Dermis blood vessel endothelial cell (primary cell): ENCODE measurements at regions not wholly inside any gene's neighbourhood (a gene's known extent, or its start where the extent isn't known, plus 50 kb on each side); places are given as distances from the start of the nearest gene placed in this dataset.
"Not testable (repeated sequence)": the region's sequence is repeated elsewhere in the genome, so short reads cannot be mapped to it uniquely, and the experiment has no call there.

Experiments
- DNase-seq: peaks from one replicate; pipeline ENCODE4 v3.0.0; 2010

GRCh38 chr4:10808591-10808990 is 124.0 kb upstream of the CLNK start:
- no peak for DNase-seq

- DNase-seq = no peak
These were observed 122.5 kb upstream of the CLNK start for GRCh38 chr4:10806953-10807645.

DNA sequence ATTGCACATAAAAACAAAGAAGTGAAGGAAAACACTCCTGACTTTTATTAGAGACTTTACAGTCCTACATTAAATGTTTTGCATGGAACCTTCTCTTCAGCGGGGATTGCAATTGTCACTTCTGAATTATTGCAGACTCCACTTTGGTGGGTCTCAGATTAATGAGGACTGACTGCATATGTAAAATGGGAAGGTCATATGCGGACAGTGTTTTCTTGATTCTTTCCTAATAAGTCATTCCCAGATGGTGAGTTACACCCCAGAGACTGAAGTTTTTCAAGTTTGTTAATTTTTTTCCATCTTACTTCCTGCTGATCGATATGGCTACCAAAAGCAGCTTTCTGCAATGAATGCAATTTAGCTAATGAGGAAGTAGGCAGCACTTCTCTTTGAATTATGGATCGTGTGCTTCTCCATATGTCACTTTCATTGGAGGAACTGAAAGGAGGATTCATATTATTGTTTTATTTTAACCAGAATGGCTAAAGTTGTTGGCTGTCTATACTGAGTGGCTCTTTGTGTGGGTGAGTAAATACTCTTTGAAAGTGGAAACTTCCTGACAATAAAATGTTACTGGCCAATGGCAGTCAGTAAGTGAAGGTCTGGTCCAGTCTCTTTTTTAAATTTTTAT is 119.3 kb upstream of the CLNK start:
- no peak for DNase-seq

- DNase-seq = no peak
These were observed 102.8 kb upstream of the CLNK start for GRCh38 chr4:10787365-10787764.

GRCh38 chr4:10784621-10785020 is 100.1 kb upstream of the CLNK start:
- no peak for DNase-seq

GRCh38 chr4:10783351-10783750 is 98.8 kb upstream of the CLNK start:
- DNase-seq = peak; percentile 51

DNA sequence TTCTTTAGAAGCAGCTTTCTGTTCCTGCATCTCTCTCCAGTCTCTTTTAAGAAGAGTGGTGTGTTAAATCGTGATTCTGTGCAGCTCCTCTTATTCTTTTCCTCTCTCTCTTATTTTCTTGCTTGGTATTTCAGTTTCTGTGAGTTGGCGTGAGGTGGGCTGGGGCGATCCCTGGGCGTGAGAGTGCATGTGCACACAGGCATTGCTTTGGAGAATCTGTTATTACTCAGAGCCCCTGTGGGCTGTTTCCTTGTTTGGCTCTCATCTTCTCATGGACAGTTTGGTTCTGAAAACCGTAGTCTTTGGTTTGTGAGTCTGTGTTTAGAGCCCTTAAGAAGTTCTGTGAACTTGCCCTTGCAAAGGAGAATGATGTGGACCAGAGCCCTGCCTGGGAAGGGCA is 97.2 kb upstream of the CLNK start:
- no peak for DNase-seq

DNA sequence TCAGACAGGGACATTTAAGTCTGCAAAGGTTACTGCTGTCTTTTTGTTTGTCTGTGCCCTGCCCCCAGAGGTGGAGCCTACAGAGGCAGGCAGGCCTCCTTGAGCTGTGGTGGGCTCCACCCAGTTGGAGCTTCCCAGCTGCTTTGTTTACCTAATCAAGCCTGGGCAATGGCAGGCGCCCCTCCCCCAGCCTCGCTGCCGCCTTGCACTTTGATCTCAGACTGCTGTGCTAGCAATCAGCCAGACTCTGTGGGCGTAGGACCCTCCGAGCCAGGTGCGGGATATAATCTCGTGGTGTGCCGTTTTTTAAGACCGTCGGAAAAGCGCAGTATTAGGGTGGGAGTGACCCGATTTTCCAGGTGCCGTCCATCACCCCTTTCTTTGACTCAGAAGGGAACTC is 96.2 kb upstream of the CLNK start:
- DNase-seq = not testable (repeated sequence)

- DNase-seq = not testable (repeated sequence)
These were observed 90.6 kb upstream of the CLNK start for GRCh38 chr4:10775132-10775531.

- no peak for DNase-seq
These were observed 89.1 kb upstream of the CLNK start for GRCh38 chr4:10773656-10774055.

DNA sequence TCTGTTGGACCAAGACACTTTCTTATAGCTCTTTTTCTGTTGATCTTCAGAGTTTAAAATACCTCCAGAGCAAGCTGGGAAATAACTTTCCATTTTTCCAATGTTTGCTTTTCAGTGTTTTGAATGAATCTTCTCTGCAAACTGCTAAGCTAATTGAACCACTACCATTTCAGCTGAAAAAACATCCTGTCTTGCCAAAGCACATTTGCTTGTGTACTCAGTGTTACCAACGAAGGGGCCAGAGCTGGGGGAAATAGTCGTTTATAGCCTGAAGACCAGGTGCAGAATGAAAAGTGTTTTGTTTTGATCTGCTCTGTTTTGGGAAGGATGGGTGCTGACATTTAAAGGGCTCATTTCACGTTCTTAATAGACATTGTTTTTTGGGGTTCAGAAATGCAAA is 88.4 kb upstream of the CLNK start:
- peak; percentile 30 for DNase-seq

DNA sequence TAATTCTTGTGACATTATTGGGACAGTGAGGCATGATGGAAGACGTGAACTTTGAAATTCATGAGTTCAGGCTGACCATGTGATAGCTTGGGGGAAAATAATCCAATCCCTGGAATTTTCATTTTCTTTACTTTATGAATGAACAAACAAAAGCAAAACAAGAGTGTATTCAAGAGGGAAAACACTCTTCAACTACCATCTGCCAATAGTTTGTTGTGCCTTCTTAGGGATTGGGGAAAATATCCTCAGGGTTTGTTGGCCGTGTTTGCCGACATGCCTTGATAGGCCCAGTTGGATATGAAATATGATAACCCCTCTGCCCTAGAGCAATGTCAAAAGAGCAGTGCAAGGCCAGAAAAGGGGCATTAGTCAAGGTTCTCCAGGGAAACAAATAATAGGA is 80.8 kb upstream of the CLNK start:
- no peak for DNase-seq

GRCh38 chr4:10762561-10762960 is 78.0 kb upstream of the CLNK start:
- DNase-seq = peak; percentile 9

DNA sequence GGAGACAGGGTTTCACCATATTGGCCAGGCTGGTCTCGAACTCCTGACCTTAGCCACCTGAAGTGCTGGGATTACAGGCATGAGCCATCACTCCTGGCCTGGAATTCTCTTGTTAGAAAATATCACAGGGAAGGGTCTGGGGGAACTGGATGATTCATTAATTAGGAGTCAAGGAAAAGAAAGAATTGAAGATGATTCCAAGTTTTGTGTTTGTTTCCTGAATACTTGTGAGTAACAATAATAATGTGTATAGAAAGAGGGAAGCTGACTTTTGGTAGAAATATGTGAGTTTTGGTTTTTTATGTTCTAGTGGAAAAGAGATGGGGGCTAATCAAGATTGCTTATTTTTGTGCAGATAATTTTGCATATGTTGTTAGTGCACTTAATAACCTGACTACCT is 77.3 kb upstream of the CLNK start:
- DNase-seq = no peak

DNA sequence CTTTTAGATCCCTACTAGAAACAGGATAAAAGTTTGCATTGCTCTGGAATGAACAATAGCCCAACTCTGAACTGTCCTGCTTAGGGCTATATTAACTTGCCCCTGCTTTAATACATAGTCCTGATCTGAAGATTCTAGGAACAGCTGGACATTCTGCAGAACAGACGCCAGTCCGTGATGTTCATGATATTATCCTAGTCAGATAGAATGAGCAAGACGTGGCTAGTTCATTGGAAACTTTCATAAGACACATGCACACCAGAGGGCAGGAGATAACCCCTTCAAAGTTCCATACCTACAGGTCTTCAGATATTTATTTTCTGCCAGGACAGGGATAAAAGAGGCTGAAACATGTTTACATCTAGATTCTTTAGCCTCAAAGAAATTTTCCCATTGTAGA is 75.5 kb upstream of the CLNK start:
- DNase-seq = no peak

GRCh38 chr4:10758906-10759305 is 74.3 kb upstream of the CLNK start:
- no peak for DNase-seq

DNA sequence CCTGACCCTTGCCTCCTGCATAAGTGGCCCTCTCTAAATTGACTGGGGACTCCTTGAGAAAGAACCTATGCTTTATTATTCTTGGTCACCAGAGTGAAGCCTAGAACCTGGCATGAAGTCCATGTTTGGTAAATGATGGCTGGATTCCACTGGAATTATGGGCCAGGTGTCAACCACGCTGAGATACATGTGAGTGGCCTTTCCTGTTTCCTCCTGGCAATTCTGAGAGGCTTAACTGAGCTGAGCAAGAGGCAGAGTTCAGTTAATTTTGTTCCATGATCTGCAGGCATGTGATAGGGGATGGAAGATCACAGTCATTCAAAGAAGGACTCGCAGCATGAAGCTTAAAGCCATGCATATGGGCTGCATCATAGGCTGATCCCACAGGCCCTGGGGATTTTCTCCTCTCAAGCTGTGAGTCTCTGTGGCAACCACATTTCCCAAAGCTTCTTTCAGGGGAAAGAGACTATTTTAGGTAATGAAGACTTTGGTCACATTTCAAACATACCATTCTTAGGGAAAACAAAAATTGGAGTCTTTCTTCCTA is 69.4 kb upstream of the CLNK start:
- no peak for DNase-seq

GRCh38 chr4:10753336-10753735 is 68.8 kb upstream of the CLNK start:
- DNase-seq = no peak

DNA sequence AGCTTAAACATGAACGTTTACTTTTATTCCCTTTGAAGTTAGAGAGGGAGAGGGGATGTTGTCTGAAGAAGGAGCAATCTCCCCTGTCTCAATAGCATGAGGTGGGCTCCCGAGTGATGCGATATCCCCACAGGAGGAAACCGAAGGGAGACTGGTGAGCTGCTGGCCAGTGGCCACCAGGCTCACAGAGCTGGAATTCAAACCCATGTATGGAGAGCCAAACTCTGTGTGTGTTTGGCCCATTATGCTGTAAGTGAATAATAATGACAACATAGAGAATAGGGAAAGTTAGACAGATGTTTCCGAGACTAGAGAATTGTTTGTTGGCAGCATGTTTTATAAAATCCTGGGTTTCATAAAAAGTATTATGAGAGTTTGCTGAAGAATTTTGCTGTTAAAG is 66.1 kb upstream of the CLNK start:
- no peak for DNase-seq

GRCh38 chr4:10747186-10747585 is 62.6 kb upstream of the CLNK start:
- DNase-seq = no peak

GRCh38 chr4:10746371-10747171 is 62.0 kb upstream of the CLNK start:
- DNase-seq = no peak

DNA sequence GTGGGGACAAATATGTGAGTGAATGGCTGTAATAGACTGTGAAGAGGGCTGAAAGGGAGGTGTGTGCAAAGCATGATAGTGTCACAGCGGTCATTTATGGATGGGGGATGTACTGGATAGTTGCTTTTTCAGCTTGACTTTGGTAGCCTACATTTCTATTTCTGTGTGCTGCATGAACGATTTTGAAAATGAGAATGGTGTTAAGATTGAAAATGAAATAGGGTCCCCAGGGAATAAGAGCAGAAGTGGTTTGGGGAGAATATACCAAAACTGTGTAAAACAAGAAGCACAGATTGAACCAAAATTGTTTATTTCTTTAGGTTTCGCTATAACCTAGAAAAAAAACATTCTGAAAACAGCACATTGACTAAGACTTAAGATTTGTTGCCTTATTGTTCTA is 58.8 kb upstream of the CLNK start:
- no peak for DNase-seq

- no peak for DNase-seq
These were observed 57.6 kb upstream of the CLNK start for GRCh38 chr4:10741961-10742699.
